Osteoblast (primary cell): ENCODE measurements at regions not wholly inside any gene's neighbourhood (a gene's known extent, or its start where the extent isn't known, plus 50 kb on each side); places are given as distances from the start of the nearest gene placed in this dataset.

Experiments used
- DNase-seq: peaks from one replicate; pipeline ENCODE4 v3.0.0; 2011; ENCODE audit warnings: low spot score, mixed read lengths; ENCODE audit not compliant: insufficient read length; ENCODE audit errors: missing footprints
- H2AFZ ChIP-seq: 2 replicates; pipeline ENCODE4 v1.6.0; 2011; ENCODE audit warnings: mild to moderate bottlenecking, low read length
- H3K27ac ChIP-seq: 2 replicates; pipeline ENCODE4 v1.5.1; 2011; ENCODE audit warnings: mild to moderate bottlenecking, low read depth, low read length, moderate library complexity
- H3K27me3 ChIP-seq: 2 replicates; pipeline ENCODE4 v1.6.0; 2012; ENCODE audit warnings: mild to moderate bottlenecking, control low read depth, inconsistent platforms, low read length, moderate library complexity; ENCODE audit not compliant: insufficient read depth
- H3K36me3 ChIP-seq: 2 replicates; pipeline ENCODE4 v1.5.1; 2011; ENCODE audit warnings: mild to moderate bottlenecking, low read length, control low read depth, moderate library complexity; ENCODE audit not compliant: insufficient read depth
- H3K4me1 ChIP-seq: 2 replicates; pipeline ENCODE4 v1.5.1; 2011; ENCODE audit warnings: mild to moderate bottlenecking, low read length, control low read depth, moderate library complexity; ENCODE audit not compliant: insufficient read depth
- H3K4me2 ChIP-seq: 2 replicates; pipeline ENCODE4 v1.6.0; 2011; ENCODE audit warnings: mild to moderate bottlenecking, low read length; ENCODE audit not compliant: insufficient read depth
- H3K4me3 ChIP-seq: fragments of 200-600 bp; sonication (generic); 3 replicates; pipeline ENCODE4 v1.5.1; 2012; ENCODE audit warnings: mild to moderate bottlenecking, low read length, inconsistent platforms; ENCODE audit not compliant: insufficient read depth
- H3K79me2 ChIP-seq: 2 replicates; pipeline ENCODE4 v1.6.0; 2012; ENCODE audit warnings: mild to moderate bottlenecking, low read length, control low read depth, inconsistent platforms; ENCODE audit not compliant: insufficient read depth
- H3K9me3 ChIP-seq: 2 replicates; pipeline ENCODE4 v1.5.1; 2011; ENCODE audit warnings: low read depth, low read length, control low read depth
- H4K20me1 ChIP-seq: 2 replicates; pipeline ENCODE4 v1.6.0; 2012; ENCODE audit warnings: mild to moderate bottlenecking, low read length, control low read depth; ENCODE audit not compliant: insufficient read depth
- TF ChIP-seq, protein P1 (sequence below): IDR thresholded peaks from 2 replicates; pipeline ENCODE4 v1.5.1; 2011; ENCODE audit warnings: mild to moderate bottlenecking, low read depth, low read length, moderate library complexity; ENCODE audit errors: extremely low read depth

DNA sequence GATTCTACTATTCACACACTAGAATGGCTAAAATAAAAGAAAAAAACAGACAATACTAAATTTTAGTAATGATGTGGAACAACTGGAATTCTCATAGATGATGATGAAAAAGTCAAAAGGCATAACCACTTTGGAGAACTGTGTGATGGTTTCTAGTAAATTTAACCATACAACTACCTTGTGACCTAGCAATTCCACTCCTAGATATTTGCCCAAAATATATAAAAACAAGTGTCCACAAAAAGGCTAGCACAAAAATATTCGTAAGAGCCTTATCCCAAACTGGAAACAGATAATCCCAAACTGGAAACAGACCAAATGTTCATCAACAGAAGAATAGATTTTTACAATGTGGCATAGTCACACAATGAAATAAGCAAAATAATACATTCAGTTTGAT is 67.9 kb upstream of the PGBD5 start:
- no peaks in the 10 kb centered on the region for H3K4me1 ChIP-seq
- H3K4me2 ChIP-seq, result no peak overlapping the region
- no peak overlapping the region for H2AFZ ChIP-seq
- no peaks in the 10 kb centered on the region for H3K79me2 ChIP-seq
- TF ChIP-seq, protein P1, sequence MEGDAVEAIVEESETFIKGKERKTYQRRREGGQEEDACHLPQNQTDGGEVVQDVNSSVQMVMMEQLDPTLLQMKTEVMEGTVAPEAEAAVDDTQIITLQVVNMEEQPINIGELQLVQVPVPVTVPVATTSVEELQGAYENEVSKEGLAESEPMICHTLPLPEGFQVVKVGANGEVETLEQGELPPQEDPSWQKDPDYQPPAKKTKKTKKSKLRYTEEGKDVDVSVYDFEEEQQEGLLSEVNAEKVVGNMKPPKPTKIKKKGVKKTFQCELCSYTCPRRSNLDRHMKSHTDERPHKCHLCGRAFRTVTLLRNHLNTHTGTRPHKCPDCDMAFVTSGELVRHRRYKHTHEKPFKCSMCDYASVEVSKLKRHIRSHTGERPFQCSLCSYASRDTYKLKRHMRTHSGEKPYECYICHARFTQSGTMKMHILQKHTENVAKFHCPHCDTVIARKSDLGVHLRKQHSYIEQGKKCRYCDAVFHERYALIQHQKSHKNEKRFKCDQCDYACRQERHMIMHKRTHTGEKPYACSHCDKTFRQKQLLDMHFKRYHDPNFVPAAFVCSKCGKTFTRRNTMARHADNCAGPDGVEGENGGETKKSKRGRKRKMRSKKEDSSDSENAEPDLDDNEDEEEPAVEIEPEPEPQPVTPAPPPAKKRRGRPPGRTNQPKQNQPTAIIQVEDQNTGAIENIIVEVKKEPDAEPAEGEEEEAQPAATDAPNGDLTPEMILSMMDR, result no peak
- H3K9me3 ChIP-seq, result no peaks in the 10 kb centered on the region
- DNase-seq, result no peak
- no peak overlapping the region for H3K4me3 ChIP-seq
- H3K36me3 ChIP-seq, result no peaks in the 10 kb centered on the region
- no peaks in the 10 kb centered on the region for H4K20me1 ChIP-seq
- no peak overlapping the region for H3K27ac ChIP-seq
- H3K27me3 ChIP-seq, result no peaks in the 10 kb centered on the region

- Histone ChIP-seq H4K20me1 (no peaks in the 10 kb centered on the region), H2AFZ (no peak overlapping the region), H3K27me3 (no peaks in the 10 kb centered on the region), H3K36me3 (no peaks in the 10 kb centered on the region), H3K4me2 (no peak overlapping the region), H3K4me1 (no peaks in the 10 kb centered on the region), H3K4me3 (no peak overlapping the region), H3K9me3 (no peaks in the 10 kb centered on the region), H3K27ac (no peak overlapping the region), H3K79me2 (no peaks in the 10 kb centered on the region)
- TF ChIP-seq, protein P1, result no peak
- no peak for DNase-seq
These were observed 67.1 kb upstream of the PGBD5 start for GRCh38 chr1:230493264-230493663.

DNA sequence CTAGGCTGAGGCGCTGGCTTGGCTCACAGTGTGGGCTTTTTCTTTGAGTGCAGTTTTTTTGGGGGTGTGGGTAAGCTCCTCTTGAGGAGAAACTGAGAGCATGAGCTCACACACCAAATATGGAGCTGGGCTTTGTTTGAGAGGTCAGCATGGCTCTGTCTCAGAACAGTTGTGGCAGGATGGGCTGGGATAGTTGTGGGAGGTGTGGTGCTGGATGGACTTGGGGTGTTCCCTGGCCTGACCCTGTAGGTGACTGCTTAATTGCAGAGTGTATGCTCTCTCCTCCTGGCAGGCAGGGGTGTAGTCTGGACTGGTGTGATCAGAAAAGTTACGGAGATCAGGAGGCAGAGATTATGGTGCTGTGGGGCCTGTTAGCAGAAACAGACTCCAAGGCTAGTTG is 64.3 kb upstream of the PGBD5 start:
- Histone ChIP-seq H4K20me1 (no peaks in the 10 kb centered on the region), H3K27ac (no peak overlapping the region), H3K4me1 (no peaks in the 10 kb centered on the region), H3K27me3 (no peaks in the 10 kb centered on the region), H3K4me2 (no peak overlapping the region), H2AFZ (no peak overlapping the region), H3K36me3 (no peaks in the 10 kb centered on the region), H3K79me2 (no peaks in the 10 kb centered on the region), H3K9me3 (no peaks in the 10 kb centered on the region), H3K4me3 (no peak overlapping the region)
- DNase-seq, result no peak
- TF ChIP-seq, protein P1, result no peak

DNA sequence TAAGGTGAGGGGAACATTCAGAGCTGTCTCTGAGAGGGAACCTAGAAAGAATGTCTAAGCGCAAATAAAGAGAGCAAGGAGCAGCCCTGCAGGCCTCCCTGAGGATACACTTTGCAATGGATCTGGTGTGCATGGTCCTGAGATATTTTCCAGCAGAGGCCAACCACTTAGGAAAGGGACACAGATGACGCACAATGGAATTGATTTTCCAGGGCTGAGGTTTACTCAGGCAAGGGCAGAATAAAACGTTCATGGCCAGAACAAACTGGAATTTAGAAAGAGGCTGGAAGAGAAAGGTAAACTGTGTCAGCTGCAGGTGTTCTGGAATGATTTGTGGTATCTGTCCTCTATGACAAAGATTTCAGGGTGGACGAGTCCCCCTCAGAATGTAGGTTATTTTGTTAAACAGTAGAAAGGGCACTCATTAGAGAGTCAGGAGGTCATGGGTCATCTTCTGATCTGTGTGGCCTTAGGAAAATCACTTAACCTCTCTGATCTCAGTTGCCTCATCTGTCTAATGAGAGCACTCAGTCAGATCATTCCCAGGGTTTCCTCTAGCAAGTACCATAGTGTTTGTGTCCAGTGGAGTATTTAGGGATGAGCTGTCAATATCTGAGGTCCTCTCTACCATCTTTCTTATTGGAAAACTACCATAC is 61.8 kb upstream of the PGBD5 start:
- H3K4me1 ChIP-seq, result no peaks in the 10 kb centered on the region
- no peaks in the 10 kb centered on the region for H3K27me3 ChIP-seq
- no peak overlapping the region for H3K4me3 ChIP-seq
- no peak for DNase-seq
- H3K79me2 ChIP-seq, result no peaks in the 10 kb centered on the region
- H2AFZ ChIP-seq, result no peak overlapping the region
- TF ChIP-seq, protein P1, result no peak
- no peaks in the 10 kb centered on the region for H3K9me3 ChIP-seq
- no peak overlapping the region for H3K27ac ChIP-seq
- H4K20me1 ChIP-seq, result no peaks in the 10 kb centered on the region
- no peaks in the 10 kb centered on the region for H3K36me3 ChIP-seq
- no peak overlapping the region for H3K4me2 ChIP-seq
